GM21360 (cell line): ENCODE measurements at regions not wholly inside any gene's neighbourhood (a gene's known extent, or its start where the extent isn't known, plus 50 kb on each side); places are given as distances from the start of the nearest gene placed in this dataset.
"Not testable (repeated sequence)": the region's sequence is repeated elsewhere in the genome, so short reads cannot be mapped to it uniquely, and the experiment has no call there.

ENCODE experiments used
- ATAC-seq: cut with Tn5 transposase; IDR thresholded peaks from one replicate; pipeline ENCODE4 v1.9.1; 2021; ENCODE audit warnings: mild to moderate bottlenecking, moderate library complexity; ENCODE audit not compliant: unreplicated experiment

DNA sequence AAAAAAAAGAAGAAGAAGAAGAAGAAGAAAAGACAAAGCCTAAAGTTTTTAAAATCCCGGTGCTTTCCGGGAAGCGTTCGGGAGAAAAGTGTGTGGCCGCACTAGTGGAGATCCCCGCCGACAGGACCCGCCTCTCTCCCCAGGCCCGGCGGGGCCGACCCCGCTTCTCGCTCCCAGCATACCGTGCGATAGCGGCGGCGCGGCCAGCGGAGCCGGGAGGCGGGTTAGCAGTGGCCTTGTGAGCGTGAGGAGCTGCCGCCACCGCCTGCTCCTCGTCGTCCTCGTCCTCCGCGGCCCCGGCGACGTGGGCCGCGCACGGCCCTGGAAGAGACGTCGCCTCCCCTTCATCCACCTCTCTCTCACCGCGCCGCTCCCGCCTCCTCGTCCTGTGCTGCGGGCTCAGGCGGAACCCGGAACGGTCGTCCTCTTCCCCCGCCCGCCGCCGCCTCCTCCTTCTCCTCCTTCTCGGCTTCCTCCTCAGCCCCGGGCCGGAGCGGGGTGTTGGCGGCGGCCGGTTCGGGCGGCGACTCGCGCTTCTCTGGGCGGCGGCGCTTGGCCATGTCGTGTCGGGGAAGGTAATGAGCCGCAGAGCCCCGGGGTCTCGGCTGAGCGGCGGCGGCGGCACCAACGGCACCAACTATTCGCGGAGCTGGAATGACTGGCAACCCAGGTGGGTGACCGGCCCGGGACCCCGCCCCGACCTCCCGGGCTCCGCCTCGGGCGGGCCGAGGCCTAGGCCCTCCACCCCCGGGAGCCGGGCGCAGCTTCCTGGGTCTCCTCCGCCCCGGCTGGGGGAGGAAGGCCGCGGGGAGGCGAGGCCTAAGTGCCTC lies 62.6 kb upstream of the CDR2 start:
- peak; percentile 66 for ATAC-seq

- ATAC-seq: peak; percentile 25
Observed at GRCh38 chr16:22436326-22436822, 62.0 kb upstream of the CDR2 start.

DNA sequence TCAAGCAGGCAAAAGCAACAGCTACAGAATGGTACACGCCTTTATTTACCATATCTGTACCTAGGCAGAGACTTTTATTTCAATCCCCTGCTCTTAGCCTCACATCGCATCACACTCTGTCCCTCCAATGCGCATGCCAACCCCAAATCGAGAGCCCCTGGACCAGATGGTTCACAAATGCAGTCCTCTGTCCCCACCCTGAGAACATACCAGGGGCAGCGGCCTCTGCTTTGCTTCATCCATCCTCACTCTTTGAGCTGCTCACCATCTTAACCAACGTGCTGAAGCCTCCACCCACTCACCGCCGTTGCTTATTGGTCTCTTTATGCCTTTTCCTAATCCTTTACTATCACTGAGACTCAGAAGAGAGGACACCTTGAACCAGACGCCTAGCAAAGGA lies 56.9 kb upstream of the CDR2 start:
- not testable (repeated sequence) for ATAC-seq

GRCh38 chr16:22428654-22429053 lies 54.2 kb upstream of the CDR2 start:
- no peak for ATAC-seq

DNA sequence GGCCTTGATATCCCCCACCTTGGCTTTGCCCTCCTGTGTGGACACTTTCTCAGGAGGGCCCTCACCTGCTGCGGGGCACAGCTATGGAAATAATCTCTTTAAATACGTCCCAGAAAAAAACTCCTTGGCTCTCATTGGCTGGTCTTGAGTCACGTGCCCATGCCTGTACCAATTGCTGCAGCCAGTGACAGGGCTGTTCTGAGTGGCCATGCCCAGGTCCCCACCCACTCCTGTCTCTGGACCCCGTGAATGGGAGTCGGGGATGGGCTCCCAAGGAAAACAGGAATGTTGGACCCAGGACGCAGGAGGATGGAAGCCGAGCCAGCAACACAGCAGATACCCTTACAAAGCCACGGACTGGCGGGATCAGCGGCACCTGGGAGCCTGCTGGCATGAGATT lies 53.1 kb upstream of the CDR2 start:
- ATAC-seq: no peak

DNA sequence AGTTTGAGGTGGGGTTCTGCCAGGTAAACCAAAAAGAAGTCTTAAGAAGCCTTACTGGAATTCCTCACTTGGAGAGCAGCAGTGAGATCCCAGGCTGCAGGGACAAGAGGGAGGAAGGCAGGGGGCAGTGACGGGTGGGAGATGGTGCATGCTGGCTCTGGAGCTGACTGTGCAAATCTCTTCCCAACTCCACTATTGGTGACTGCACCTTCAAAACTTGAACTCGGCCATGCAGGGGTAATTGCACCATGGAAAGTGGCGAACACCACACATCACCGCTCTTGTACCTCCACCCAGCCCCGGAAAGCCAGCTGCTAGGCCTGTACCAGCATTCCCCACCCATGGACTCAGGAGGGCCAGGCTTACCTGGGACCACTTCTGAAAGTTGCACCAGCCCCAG lies 51.4 kb upstream of the CDR2 start:
- ATAC-seq: no peak

GRCh38 chr16:22425036-22425801 lies 50.8 kb upstream of the CDR2 start:
- no peak for ATAC-seq

DNA sequence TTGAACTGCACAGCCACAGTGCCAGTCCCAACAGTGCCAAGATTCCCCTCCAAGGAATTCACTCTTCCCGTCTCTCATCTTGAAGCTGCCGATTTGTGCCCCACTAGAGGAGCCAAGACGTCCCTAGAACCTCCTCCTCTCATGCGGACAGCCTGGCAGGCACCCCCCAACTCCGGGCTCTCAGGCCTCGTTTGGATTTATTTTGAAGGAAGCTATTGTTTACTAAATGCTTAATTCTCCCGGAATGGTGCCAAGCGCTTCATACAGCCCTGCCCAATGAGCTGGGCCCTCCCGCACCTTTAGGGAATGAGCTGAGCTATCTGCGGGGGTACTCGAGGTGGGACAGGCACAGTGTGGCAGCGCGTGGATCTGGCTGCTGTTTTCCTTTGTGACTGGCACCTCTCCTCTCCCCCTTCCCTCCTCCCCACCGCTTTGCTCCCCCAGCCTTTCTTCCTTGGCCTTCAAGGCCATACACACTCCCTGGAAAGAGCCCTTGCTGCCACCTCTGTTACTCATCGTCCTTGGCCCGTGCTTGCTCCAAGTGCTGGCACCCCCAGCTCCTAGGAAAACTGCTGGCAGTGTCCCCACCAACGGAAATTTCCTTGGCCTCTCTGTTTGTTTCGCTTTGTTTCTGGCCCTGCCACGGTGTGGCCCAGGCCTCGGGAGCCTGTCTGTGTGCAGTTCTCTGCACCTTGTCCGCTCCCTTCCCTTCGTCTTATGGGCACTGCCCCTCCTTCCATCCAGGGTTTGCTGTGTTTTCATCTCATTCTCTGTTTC lies 49.9 kb upstream of the CDR2 start:
- no peak for ATAC-seq
